H9 (cell line): ENCODE measurements at regions not wholly inside any gene's neighbourhood (a gene's known extent, or its start where the extent isn't known, plus 50 kb on each side); places are given as distances from the start of the nearest gene placed in this dataset.

Experiments used
- DNase-seq: peaks from one replicate; pipeline ENCODE4 v3.0.0-alpha.2; 2017
- H2AFZ ChIP-seq: one replicate; pipeline ENCODE4 v1.6.1; 2013; ENCODE audit warnings: mild to moderate bottlenecking, low read length, control low read depth, moderate library complexity
- H2AK5ac ChIP-seq: 2 replicates; pipeline ENCODE4 v1.6.1; 2013; ENCODE audit warnings: low read length, control low read depth, mixed read lengths; ENCODE audit not compliant: insufficient read length
- H2BK120ac ChIP-seq: one replicate; pipeline ENCODE4 v1.6.1; 2013; ENCODE audit warnings: low read depth, mild to moderate bottlenecking, low read length, control low read depth, inconsistent platforms; ENCODE audit not compliant: poor library complexity, severe bottlenecking
- H2BK12ac ChIP-seq: 2 replicates; pipeline ENCODE4 v1.6.1; 2013; ENCODE audit warnings: low read length, control low read depth, mixed read lengths, low read depth; ENCODE audit not compliant: insufficient read length
- H2BK15ac ChIP-seq: 2 replicates; pipeline ENCODE4 v1.6.1; 2013; ENCODE audit warnings: low read depth, low read length, control low read depth
- H2BK20ac ChIP-seq: one replicate; pipeline ENCODE4 v1.6.1; 2013; ENCODE audit warnings: low read depth, mild to moderate bottlenecking, low read length, control low read depth, inconsistent platforms; ENCODE audit not compliant: poor library complexity, severe bottlenecking
- H2BK5ac ChIP-seq: 2 replicates; pipeline ENCODE4 v1.6.1; 2013; ENCODE audit warnings: low read length, control low read depth, mixed read lengths; ENCODE audit not compliant: insufficient read length
- H3K14ac ChIP-seq: 2 replicates; pipeline ENCODE4 v1.6.1; 2013; ENCODE audit warnings: low read length, control low read depth; ENCODE audit not compliant: insufficient read depth
- H3K18ac ChIP-seq: 2 replicates; pipeline ENCODE4 v1.6.1; 2013; ENCODE audit warnings: low read depth, mild to moderate bottlenecking, mixed read lengths, low read length, control low read depth; ENCODE audit not compliant: insufficient read length
- H3K23ac ChIP-seq: 2 replicates; pipeline ENCODE4 v1.6.1; 2013; ENCODE audit warnings: low read length, control low read depth, mixed read lengths, low read depth; ENCODE audit not compliant: insufficient read length
- H3K23me2 ChIP-seq: 2 replicates; pipeline ENCODE4 v1.6.1; 2013; ENCODE audit warnings: low read depth, mild to moderate bottlenecking, mixed read lengths, low read length, control low read depth; ENCODE audit not compliant: insufficient read length, poor library complexity, severe bottlenecking
- H3K27ac ChIP-seq: 2 replicates; pipeline ENCODE4 v1.5.1; 2013; ENCODE audit warnings: low read length, control low read depth, mixed read lengths, low read depth; ENCODE audit not compliant: insufficient read length
- H3K27me3 ChIP-seq: 2 replicates; pipeline ENCODE4 v1.6.1; 2013; ENCODE audit warnings: low read length, control low read depth, inconsistent platforms; ENCODE audit not compliant: insufficient read depth
- H3K4ac ChIP-seq: 2 replicates; pipeline ENCODE4 v1.6.1; 2013; ENCODE audit warnings: low read depth, mild to moderate bottlenecking, control low read depth, inconsistent platforms, low read length, moderate library complexity
- H3K4me1 ChIP-seq: 2 replicates; pipeline ENCODE4 v1.6.1; 2013; ENCODE audit warnings: low read length, control low read depth, inconsistent platforms; ENCODE audit not compliant: insufficient read depth
- H3K4me2 ChIP-seq: 2 replicates; pipeline ENCODE4 v1.6.1; 2013; ENCODE audit warnings: low read length, control low read depth, mixed read lengths; ENCODE audit not compliant: insufficient read length, insufficient read depth
- H3K56ac ChIP-seq: 2 replicates; pipeline ENCODE4 v1.6.1; 2013; ENCODE audit warnings: low read depth, mild to moderate bottlenecking, mixed read lengths, low read length, control low read depth; ENCODE audit not compliant: insufficient read length
- H3K79me1 ChIP-seq: 2 replicates; pipeline ENCODE4 v1.6.1; 2013; ENCODE audit warnings: low read depth, mild to moderate bottlenecking, moderate library complexity, low read length, control low read depth, inconsistent platforms; ENCODE audit not compliant: insufficient read depth, poor library complexity, severe bottlenecking
- H3K79me2 ChIP-seq: 2 replicates; pipeline ENCODE4 v1.6.1; 2013; ENCODE audit warnings: low read length, control low read depth, inconsistent platforms; ENCODE audit not compliant: insufficient read depth
- H3K9ac ChIP-seq: 2 replicates; pipeline ENCODE4 v1.6.1; 2013; ENCODE audit warnings: low read length, control low read depth, mixed read lengths; ENCODE audit not compliant: insufficient read length; ENCODE audit errors: extremely low read depth
- H3K9me3 ChIP-seq: one replicate; pipeline ENCODE4 v1.6.1; 2013; ENCODE audit warnings: low read depth, low read length, inconsistent platforms; ENCODE audit not compliant: control insufficient read depth
- H3T11ph ChIP-seq: one replicate; pipeline ENCODE4 v1.6.1; 2013; ENCODE audit warnings: mild to moderate bottlenecking, low read length, control low read depth, inconsistent platforms
- H4K20me1 ChIP-seq: one replicate; pipeline ENCODE4 v1.6.1; 2013; ENCODE audit not compliant: control insufficient read depth, insufficient read length, insufficient read depth
- H4K5ac ChIP-seq: 2 replicates; pipeline ENCODE4 v1.6.1; 2013; ENCODE audit warnings: low read depth, mild to moderate bottlenecking, mixed read lengths, low read length, control low read depth; ENCODE audit not compliant: insufficient read length
- H4K8ac ChIP-seq: replicated peaks from 2 replicates; pipeline ENCODE4 v1.6.1; 2013; ENCODE audit warnings: low read length, control low read depth, mixed read lengths, low read depth; ENCODE audit not compliant: insufficient read length
- H4K91ac ChIP-seq: 2 replicates; pipeline ENCODE4 v1.6.1; 2013; ENCODE audit warnings: low read depth, mild to moderate bottlenecking, moderate library complexity, mixed read lengths, low read length, control low read depth; ENCODE audit not compliant: insufficient read length
- H3K27ac Mint-ChIP-seq, 3 experiments: 2 replicates in 2 of 3; 3 replicates in 1 of 3; pipeline ENCODE4 v1.8.0; 2020 to 2021; ENCODE audit warnings: mixed read lengths in 3 of 3, mild to moderate bottlenecking in 1 of 3, moderate library complexity in 1 of 3
- H3K27me3 Mint-ChIP-seq: 2 replicates; pipeline ENCODE4 v1.8.0; 2021; ENCODE audit warnings: low read depth, mild to moderate bottlenecking, moderate library complexity, mixed read lengths
- H3K36me3 Mint-ChIP-seq, 3 experiments: 2 replicates in 2 of 3; 3 replicates in 1 of 3; pipeline ENCODE4 v1.8.0; 2020 to 2021; ENCODE audit warnings: low read depth in 3 of 3, mixed read lengths in 3 of 3; ENCODE audit not compliant: insufficient read depth in 1 of 3
- H3K4me1 Mint-ChIP-seq, 2 experiments: 2 replicates each; pipeline ENCODE4 v1.8.0; 2020; ENCODE audit warnings: mixed read lengths in 2 of 2
- H3K4me3 Mint-ChIP-seq, 2 experiments: 2 replicates in 1 of 2; 3 replicates in 1 of 2; pipeline ENCODE4 v1.8.0; 2020 to 2021; ENCODE audit warnings: mild to moderate bottlenecking in 2 of 2, mixed read lengths in 2 of 2, moderate library complexity in 1 of 2
- H3K9me3 Mint-ChIP-seq, 2 experiments: 2 replicates in 1 of 2; 3 replicates in 1 of 2; pipeline ENCODE4 v1.8.0; 2020; ENCODE audit warnings: mild to moderate bottlenecking in 2 of 2, mixed read lengths in 2 of 2, moderate library complexity in 1 of 2
- CTCF ChIP-seq: fragments of 200-600 bp; sonication (generic); conservative IDR thresholded peaks from 3 replicates; pipeline ENCODE4 v1.8.0; 2021; ENCODE audit warnings: antibody characterized with exemption, mild to moderate bottlenecking
- WGBS: extraction: QIAGEN DNeasy Blood & Tissue Kit; methylation state at CpG from one replicate; pipeline ENCODE4 v1.1.7; 2013; ENCODE audit warnings: missing lambda C conversion rate, low lambda C conversion rate, mixed read lengths; ENCODE audit not compliant: insufficient read length; ENCODE audit errors: extremely low coverage; 5-methylcytosine and 5-hydroxymethylcytosine counted together

- Histone ChIP-seq H3K79me2 (no peaks in the 10 kb centered on the region), H4K8ac (no peak overlapping the region), H3K4me2 (no peak overlapping the region), H3K4me1 (no peaks in the 10 kb centered on the region; the same call in 1 of the 2 replicates), H2BK120ac (no peak overlapping the region), H2BK5ac (no peak overlapping the region), H3K27ac (no peak overlapping the region), H3T11ph (no peak overlapping the region), H3K4ac (no peak overlapping the region), H2BK15ac (no peak overlapping the region), H4K91ac (no peak overlapping the region), H4K20me1 (no peaks in the 10 kb centered on the region), H3K79me1 (no peaks in the 10 kb centered on the region), H4K5ac (no peak overlapping the region), H2AFZ (no peak overlapping the region), H3K18ac (no peak overlapping the region), H2BK12ac (no peak overlapping the region), H3K9me3 (no peaks in the 10 kb centered on the region), H3K56ac (no peak overlapping the region), H3K9ac (no peak overlapping the region), H2AK5ac (no peak overlapping the region), H2BK20ac (no peak overlapping the region), H3K14ac (no peak overlapping the region), H3K23me2 (no peaks in the 10 kb centered on the region), H3K23ac (no peak overlapping the region), H3K27me3 (no peaks in the 10 kb centered on the region)
- H3K4me1 Mint-ChIP-seq = peaks cover 10 to 23% of the 10 kb centered on the region in 2 experiments
- no peaks in the 10 kb centered on the region for H3K27me3 Mint-ChIP-seq
- no peak for DNase-seq
- H3K27ac Mint-ChIP-seq = no peak overlapping the region
- no peak overlapping the region for H3K4me3 Mint-ChIP-seq
- TF ChIP-seq CTCF = no peak
- H3K9me3 Mint-ChIP-seq = peaks cover 0 to 2% of the 10 kb centered on the region in 2 experiments; a peak in 3 of 5 replicates
- WGBS = no CpG with 5 or more reads among the region's 4 CpGs
- H3K36me3 Mint-ChIP-seq = peaks cover 0 to 2% (median 0%) of the 10 kb centered on the region in 3 experiments; a peak in 3 of 7 replicates
These were observed 1166.8 kb downstream of the MAT2B start for GRCh38 chr5:164672205-164672604.
